ENCODE measurements at regions not wholly inside any gene's neighbourhood (a gene's known extent, or its start where the extent isn't known, plus 50 kb on each side); places are given as distances from the start of the nearest gene placed in this dataset.

DNA sequence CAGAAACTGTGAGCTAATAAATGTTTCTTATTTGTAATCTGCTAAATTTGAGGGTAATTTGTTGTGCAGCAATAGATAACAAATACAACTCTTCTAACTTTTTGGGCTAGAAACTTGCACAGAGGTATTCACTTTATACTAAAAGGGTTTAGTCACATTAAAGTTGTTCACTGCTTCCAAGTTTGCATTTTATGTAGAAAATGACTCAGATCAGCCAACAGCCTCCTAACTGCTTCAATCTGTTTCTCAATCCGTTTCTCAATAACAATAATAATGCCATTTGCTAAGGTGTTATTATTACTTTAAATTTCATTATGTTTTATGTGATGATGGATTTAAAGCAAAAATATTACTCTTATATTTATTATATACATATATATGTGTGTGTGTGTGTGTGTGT, 213.9 kb downstream of the CENPW start:
- TF ChIP-seq, protein P1, sequence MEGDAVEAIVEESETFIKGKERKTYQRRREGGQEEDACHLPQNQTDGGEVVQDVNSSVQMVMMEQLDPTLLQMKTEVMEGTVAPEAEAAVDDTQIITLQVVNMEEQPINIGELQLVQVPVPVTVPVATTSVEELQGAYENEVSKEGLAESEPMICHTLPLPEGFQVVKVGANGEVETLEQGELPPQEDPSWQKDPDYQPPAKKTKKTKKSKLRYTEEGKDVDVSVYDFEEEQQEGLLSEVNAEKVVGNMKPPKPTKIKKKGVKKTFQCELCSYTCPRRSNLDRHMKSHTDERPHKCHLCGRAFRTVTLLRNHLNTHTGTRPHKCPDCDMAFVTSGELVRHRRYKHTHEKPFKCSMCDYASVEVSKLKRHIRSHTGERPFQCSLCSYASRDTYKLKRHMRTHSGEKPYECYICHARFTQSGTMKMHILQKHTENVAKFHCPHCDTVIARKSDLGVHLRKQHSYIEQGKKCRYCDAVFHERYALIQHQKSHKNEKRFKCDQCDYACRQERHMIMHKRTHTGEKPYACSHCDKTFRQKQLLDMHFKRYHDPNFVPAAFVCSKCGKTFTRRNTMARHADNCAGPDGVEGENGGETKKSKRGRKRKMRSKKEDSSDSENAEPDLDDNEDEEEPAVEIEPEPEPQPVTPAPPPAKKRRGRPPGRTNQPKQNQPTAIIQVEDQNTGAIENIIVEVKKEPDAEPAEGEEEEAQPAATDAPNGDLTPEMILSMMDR (conservative IDR thresholded peaks at IDR 0.05; ENCODE audit: low read depth, low read length) = no peak
- no peak for TF ChIP-seq POLR2A (IDR thresholded peaks at IDR 0.05; ENCODE audit: low read depth, low read length)
